Lower leg skin (tissue), 4 donors: ENCODE measurements at regions not wholly inside any gene's neighbourhood (a gene's known extent, or its start where the extent isn't known, plus 50 kb on each side); places are given as distances from the start of the nearest gene placed in this dataset.

Experiments used
- DNase-seq, 2 donors: peaks; one replicate each; pipeline ENCODE4 v3.0.0-alpha.2; 2019; ENCODE audit warnings: low spot score in 2 of 2
- H3K4me3 ChIP-seq: fragments of 200-600 bp; sonication (generic); 2 replicates; pipeline ENCODE4 v1.5.1; 2017; ENCODE audit warnings: mild to moderate bottlenecking, low read depth; ENCODE audit not compliant: poor library complexity, severe bottlenecking
- POLR2A ChIP-seq, 2 donors: fragments of 450-650 bp; IDR thresholded peaks; one replicate each; pipeline ENCODE4 v1.6.1; 2016 to 2017; ENCODE audit warnings: antibody characterized with exemption in 2 of 2, mild to moderate bottlenecking in 1 of 2, moderate library complexity in 1 of 2
- WGBS, 2 donors: methylation state at CpG; one replicate each; pipeline ENCODE4 v1.1.5; 2018; 5-methylcytosine and 5-hydroxymethylcytosine counted together
- intact Hi-C: fragments of 100-400 bp; cut with DNase I; formaldehyde crosslinking; loops from one replicate; pipeline ENCODE4 v1.15.0; 2023; ENCODE audit warnings: low total_unique reads
- TF ChIP-seq, protein P1 (sequence below), 3 donors: fragments of 450-650 bp; IDR thresholded peaks; one replicate each; pipeline ENCODE4 v1.5.1; 2016; ENCODE audit warnings: antibody characterized with exemption in 3 of 3, mild to moderate bottlenecking in 3 of 3, moderate library complexity in 2 of 3

DNA sequence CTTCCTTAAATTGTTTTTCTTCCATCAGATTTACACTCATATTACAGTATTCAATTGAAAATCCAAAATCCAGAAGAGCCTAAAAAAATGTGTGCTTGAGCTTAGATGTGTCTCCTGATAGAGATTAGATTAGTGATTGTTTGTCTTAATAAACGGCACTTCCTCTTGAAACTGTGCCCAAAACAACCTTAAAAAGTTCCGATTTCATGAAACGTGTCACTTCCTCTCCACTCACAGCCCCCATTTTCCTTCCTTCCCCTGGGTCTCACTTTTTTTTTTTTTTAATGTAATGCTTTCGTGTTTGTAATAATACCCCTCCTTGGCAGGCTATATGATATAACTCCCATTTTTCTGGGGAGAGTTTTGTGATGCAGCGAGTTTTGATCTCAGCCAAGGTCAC lies 114.8 kb upstream of the ADO start:
- no peak overlapping the region for H3K4me3 ChIP-seq
- DNase-seq: no peak
- intact Hi-C loops: no loop called here
- TF ChIP-seq POLR2A (IDR thresholded peaks at IDR 0.05): no peak
- TF ChIP-seq, protein P1, sequence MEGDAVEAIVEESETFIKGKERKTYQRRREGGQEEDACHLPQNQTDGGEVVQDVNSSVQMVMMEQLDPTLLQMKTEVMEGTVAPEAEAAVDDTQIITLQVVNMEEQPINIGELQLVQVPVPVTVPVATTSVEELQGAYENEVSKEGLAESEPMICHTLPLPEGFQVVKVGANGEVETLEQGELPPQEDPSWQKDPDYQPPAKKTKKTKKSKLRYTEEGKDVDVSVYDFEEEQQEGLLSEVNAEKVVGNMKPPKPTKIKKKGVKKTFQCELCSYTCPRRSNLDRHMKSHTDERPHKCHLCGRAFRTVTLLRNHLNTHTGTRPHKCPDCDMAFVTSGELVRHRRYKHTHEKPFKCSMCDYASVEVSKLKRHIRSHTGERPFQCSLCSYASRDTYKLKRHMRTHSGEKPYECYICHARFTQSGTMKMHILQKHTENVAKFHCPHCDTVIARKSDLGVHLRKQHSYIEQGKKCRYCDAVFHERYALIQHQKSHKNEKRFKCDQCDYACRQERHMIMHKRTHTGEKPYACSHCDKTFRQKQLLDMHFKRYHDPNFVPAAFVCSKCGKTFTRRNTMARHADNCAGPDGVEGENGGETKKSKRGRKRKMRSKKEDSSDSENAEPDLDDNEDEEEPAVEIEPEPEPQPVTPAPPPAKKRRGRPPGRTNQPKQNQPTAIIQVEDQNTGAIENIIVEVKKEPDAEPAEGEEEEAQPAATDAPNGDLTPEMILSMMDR (IDR thresholded peaks at IDR 0.05): no peak
- 52 to 58% methylated on average over 5 of the region's 5 CpGs for WGBS, 2 donors

DNA sequence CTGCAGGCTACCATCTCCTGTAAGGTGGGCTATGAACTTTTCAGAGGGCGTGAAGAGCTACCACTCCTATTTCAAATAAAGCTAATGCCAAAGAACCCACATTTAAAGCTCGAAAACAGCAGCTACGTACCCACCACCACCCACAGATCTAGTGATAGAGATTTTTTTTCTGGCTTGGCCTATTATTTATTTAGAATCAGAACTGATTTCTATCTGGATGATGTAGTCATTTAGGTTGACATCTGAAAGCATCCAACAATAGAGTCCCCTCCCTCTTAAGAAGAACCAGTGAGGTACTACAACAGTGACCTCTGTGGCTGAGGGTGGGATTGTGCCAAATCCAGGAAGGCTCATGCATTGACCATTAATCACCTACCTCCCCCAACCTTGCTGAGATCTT lies 113.8 kb upstream of the ADO start:
- 90 to 91% methylated on average over 3 of the region's 3 CpGs for WGBS, 2 donors
- no peak overlapping the region for H3K4me3 ChIP-seq
- no peak for DNase-seq
- no peak for TF ChIP-seq POLR2A (IDR thresholded peaks at IDR 0.05)
- TF ChIP-seq, protein P1 (IDR thresholded peaks at IDR 0.05): no peak
- intact Hi-C loops: no loop called here

DNA sequence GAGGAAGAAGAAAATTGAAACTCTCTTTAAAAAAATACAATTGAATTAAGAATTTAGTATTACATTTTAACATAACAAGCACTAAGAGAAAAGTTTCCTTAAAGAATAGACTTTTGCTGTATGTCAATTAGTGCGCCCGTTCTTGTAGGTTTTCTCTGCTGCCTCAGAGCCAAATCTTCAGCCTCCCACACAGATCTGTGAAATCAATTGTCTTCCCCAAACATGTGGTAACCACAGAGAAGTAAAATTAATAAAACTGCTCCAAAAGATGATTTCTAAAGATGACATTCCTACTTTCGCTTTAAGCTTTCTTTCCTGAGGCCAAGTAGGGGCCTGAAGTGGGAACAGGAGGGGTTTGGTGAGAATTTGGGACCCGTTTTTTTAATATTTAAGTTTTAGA lies 113.2 kb upstream of the ADO start:
- DNase-seq: no peak
- intact Hi-C loops: no loop called here
- WGBS, 2 donors: 48 to 50% methylated on average over 4 of the region's 4 CpGs
- no peak overlapping the region for H3K4me3 ChIP-seq
- TF ChIP-seq, protein P1 (IDR thresholded peaks at IDR 0.05): no peak

DNA sequence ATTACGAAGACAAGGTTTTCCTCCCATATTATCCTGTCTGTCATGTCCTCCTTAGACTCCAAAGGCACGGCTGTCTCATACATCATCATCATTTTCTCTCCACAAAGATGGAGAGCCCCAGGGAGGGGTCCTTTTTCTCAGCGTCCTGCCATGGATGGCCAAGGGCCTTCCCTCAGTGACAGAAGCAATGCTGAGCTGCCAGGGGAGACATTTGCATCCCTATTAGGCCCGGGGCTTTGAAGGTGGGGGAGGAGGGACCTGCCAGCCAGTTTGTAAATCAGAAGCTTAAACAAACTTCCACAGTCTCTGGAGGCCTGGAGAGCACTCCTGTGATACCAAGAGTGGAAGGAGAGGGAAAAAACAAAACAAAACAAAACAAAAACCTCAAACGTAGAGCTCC lies 112.4 kb upstream of the ADO start:
- TF ChIP-seq, protein P1 (IDR thresholded peaks at IDR 0.05): no peak
- no peak for TF ChIP-seq POLR2A (IDR thresholded peaks at IDR 0.05)
- WGBS, 2 donors: 55 to 57% methylated on average over 5 of the region's 5 CpGs
- H3K4me3 ChIP-seq: no peak overlapping the region
- DNase-seq: no peak
- intact Hi-C loops: no loop called here

DNA sequence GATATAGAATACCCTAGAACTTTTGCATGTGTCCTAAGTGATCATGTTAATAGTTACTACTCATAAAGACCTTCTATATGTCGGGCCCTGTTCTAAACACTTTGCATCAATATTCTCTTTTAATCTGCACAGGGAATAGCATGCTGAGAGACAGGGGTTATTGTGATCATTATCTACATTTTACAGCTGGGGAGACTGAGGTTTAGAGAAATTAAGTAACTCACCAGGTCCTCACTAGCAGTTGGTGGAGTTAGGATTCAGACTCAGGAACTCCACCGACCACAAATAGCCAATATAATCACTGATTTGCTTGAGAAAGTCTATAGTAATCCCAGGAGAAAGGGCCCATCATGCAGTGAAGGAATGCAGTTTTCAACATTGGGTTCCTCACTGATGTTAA lies 111.2 kb upstream of the ADO start:
- intact Hi-C loops: no loop called here
- H3K4me3 ChIP-seq: no peak overlapping the region
- no peak for DNase-seq
- WGBS, 2 donors: 73 to 88% methylated on average over 2 of the region's 2 CpGs
- no peak for TF ChIP-seq POLR2A (IDR thresholded peaks at IDR 0.05)

DNA sequence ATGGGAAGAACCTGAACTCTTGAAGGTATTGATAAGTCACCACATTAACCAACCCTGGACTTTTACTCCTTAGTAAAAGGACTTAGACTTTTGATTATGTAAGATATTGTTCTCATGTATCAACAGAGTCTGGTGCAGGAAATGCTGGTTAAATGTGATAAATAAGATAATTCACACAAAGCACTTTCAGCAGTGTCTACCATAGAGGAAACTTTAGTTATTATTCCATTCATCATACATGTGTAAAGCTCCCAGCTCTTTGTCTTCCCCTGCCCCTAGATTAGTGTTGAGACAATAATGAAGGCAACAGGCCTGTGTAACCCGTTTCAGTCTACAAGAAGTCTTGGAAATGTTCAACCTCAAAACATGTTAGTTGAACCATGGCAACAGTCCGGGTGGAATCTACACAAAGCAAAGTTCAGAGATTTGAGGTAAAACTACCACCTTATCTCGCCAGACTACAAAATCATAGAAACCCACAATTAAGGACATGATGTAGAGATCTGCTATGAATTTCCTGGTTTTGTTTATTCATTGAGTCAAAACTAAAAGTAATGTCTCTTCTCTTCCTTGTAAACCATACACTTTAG lies 109.9 kb upstream of the ADO start:
- 57 to 66% methylated on average over 3 of the region's 3 CpGs for WGBS, 2 donors
- TF ChIP-seq POLR2A (IDR thresholded peaks at IDR 0.05): no peak
- TF ChIP-seq, protein P1 (IDR thresholded peaks at IDR 0.05): no peak
- intact Hi-C loops: no loop called here
- DNase-seq: no peak
- no peak overlapping the region for H3K4me3 ChIP-seq
